ENCODE measurements at regions not wholly inside any gene's neighbourhood (a gene's known extent, or its start where the extent isn't known, plus 50 kb on each side); places are given as distances from the start of the nearest gene placed in this dataset.
"Not testable (repeated sequence)": the region's sequence is repeated elsewhere in the genome, so short reads cannot be mapped to it uniquely, and the experiment has no call there.

DNA sequence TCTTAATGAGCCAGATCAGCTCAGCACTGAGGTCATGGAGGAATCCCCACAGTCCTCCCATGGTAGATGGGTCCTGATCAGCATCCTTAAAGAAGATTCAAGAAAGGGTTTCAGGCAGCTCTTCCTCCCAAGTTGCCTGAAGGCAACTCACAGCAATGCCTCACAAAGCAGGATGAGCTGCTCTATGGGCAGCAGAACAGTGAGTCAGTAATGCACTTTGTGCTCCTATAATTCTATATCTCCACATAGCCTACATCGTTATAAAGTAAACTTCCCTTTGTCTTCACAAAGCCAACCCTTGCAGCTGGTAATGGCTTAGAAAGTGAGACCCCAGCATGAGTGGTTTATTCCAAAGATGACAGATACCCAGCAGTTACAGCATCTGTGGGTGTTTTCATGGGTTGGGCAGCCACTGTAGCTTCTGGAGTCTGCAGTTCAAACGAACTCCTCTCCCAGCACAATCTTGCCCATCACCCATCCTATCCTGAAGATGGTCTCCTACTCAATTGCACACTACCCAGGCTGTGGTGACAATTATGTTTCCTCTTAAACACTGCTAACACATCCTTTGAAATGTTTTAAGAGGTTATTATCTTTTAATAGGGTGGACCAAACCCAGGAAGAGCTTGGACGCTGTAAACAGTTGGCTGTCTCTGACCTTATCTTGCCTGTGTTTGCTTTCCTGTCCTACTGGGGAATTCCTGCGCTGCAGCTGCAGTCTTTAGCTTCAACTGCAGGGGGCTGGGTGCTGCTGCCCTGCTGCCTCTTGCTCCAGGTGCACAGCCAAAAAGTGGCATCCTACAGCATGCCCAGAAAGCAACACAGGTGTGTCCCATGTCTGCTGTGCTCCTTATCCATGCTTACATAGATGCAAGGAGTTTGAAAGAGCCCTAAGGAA is 286.9 kb downstream of the ANAPC1 start:
- DNase-seq, result not testable (repeated sequence)

DNA sequence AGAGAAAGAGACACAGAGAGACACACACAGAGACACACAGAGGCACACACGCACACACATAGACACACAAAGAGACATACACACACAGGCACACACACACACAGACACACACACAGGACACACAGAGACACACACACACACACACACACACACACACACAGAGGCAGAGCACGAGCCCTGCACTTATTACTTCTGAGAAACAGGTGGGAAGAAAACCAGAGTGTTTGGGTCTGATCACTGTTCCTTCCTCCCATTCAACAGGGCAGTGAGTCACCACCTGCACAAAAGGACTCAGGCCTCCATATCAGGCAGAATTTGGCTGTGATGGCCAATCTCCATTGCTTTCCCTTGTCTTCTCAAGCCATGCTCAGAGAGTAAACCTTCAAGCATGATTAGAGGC is 285.0 kb downstream of the ANAPC1 start:
- DNase-seq, result not testable (repeated sequence)

DNA sequence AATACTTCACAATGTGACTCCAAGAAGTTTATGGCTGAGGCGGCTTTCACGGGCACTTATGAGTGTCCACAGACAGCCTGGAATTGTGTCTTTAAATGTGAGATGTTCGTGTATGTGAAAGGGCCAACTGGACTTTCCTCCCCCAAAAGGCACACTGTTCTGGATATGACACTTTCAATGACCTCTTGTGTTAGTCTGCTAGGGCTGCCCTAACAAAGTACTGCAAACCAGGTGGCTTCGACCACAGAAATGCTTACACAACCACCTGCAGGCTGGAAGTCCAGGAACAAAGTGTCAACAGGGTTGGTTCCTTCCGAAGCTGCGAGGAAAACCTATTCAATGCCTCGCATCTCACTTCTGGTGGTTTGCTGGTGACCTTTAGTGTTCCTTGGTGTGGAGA is 281.7 kb downstream of the ANAPC1 start:
- not testable (repeated sequence) for DNase-seq

DNA sequence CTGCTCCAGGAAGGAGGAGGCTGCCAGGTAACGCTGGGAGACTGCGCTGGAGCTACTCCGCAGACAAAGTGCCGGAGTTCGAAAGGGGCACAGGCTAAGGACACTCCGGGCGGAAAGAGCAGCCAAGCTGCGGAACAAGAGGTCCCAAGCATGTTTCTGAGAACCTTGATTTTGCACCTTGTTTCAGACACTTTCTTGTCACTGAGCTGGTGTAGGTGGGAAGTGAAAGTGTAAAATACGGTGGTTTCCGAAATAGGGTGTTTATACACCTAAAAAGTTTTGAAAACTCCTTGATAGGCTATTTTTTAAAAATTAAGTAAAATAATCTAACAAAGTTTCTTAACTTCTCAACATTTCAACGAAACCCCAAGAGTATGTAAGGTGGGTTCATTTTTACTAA is 278.2 kb downstream of the ANAPC1 start:
- DNase-seq, result not testable (repeated sequence)

DNA sequence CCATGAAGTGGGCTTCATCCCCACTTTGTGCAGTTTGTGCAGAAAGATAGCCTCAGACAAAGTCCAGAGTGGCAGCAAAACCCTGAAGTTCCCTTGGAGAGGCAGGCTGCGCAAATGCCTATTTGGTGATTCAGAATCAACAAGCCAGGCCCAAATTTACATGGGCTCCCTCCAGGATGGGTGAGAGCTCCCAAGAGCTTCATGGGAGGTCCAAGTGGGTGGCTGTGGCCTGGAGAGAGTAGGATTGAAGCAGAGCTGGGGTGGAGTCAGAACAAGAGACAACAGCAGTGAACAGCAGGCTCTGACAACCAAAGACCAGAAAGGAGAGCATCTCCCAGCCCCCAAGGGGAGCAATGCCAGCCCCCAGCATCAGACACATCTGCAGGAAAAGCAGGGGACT is 277.4 kb downstream of the ANAPC1 start:
- DNase-seq, result not testable (repeated sequence)

DNA sequence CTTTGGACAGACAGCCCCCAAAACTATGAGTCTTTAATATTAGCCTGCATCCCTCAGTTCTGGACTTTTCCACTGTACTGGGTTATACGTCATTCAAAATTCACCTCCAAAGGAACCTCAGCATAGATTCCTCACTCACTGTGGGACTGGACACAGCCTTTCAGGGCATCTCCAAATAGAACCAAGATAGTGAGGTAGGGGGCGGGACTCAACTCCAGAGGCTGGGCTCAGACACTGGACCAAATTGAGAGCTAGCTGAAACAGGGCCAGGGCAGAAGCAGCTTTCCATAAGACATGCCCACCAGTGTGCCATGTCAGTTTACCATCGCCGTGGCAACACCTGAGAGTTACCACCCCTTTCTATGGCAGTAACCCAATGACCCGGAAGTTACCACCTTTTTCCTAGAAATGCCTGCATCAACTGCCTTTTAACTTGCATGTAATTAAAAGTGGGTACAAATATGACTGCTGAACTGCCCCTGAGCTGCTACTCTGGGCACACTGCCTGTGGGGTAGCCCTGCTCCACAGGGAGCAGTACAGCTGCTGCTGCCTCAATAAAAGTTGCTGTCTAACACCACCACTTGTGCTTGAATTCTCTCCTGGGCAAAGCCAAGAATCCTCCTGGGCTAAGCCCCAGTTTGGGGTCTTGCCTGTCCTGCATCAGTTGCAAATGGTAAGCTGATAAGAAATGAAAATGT is 274.7 kb downstream of the ANAPC1 start:
- not testable (repeated sequence) for DNase-seq

DNA sequence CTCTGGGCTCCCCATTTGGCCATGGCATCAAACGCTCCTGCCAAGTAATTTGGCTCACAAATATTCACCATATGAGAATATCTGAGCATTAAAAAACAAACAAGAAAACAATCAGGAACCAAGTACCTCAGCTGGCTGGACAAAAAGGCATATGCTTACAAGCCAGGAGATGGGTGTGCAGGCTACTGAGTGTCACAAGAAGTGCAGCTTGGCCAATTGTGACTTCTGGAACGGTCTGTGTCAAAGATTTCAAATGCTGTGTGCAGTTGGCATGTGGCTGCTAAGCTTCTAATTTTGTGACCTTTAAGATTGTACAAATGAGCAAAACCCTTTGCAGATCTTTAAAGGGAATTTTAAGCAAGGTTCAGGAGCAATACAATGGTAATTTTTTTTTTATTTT is 274.0 kb downstream of the ANAPC1 start:
- not testable (repeated sequence) for DNase-seq

DNA sequence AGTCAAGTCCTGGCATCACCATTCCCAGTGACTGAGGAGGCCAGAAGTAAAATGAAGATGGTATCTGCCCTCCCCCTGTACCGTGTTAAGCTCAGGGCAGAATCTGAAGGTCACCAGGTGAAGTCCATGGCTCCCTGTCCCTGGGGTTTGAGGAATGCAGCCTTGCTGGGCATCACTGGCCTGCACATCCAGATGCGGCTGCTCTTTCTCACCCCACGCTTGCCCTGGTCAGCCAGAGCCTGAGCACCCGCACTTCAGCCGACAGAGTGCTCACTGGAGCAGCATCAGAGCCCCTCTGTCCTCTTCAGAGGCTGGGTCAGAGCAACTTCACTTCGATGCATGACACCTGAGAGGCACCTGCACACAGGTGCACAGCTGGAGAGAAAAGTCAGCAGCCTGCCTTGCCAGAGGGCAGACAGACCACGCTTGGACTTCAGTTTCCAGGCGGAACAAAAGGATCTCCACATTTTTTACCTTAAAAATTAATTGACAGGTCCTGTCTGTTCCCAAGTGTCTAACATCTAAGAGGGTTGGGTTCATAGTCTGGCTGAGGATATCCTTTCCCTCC is 267.3 kb downstream of the ANAPC1 start:
- DNase-seq, result no peak

DNA sequence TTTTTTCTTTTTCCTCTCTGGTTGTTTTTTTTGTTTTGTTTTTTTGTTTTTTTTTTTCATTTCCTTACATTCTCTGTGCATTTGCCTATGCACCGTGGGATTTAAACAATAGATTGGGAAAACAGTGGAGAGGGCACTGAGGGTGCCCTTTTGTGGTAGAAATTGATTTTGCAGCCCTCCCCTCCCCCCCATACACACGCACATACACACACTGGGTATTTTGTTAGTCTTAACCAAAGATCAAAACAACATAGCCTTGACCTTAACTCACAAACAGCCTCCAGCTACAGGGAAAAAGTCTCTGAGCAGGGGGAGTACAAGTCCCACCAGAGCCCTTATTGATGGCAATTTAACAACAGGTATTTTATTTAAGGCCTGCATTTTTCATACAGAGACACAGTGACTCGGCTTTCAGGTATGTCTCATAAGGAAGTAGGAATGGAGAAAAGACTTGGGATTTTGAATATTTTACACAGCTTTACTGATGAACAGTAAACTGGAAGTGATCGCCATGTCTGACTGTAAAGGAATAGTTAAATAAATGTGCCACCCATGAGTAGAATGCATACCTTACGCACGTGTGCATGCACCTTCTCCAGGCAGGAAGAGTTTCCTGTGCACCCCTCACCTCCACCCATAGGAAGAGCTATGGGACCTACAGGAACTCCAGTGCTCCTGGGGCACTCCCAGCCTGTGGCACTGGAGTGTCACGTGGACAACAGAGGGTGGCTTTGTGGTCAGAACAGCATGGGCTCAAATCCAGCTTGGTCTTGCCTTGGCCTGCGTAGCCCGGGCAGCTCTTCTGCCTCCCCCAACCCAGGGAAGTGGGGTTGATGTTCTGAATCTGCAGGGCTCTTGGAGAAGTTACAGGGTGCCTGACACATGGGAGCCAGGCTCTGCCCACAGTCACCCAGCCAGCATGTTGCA is 266.4 kb downstream of the ANAPC1 start:
- DNase-seq, result no peak

DNA sequence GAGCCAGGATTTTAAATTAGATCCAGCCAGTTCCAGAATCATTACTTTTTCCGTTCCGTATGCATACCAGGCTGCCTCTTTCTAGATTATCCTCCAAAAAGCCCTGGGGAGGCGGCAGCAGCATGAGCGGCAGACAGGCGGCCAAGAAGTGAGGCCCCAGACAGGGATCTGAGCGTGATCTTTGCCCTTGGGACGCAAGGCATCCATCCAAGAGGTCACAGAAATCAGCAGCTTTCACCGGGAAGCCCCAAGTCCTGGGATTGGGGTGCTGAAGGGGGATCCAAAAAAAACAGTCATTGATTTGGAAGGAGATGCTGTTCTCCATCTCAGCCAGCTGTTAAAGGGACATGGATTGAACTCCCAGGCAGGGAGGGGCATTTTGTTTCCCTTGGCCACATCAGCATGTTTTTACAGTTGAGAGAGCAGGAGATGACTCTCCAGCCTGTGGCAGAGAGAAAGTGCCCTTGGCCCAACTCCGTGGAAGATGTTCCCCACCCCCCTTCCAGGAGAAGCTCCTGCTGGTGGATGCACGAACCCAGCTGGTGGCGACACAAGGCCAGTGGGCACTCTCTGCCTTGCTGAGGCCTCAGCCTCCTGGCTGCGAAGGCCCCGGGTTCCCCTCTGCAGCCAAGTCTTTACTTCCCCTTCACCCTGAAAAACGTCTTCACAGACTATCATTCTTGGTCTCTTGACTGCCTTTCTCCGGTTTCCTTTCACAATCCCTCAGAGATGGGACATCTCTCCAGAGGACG is 265.6 kb downstream of the ANAPC1 start:
- DNase-seq, result peak; percentile 46

DNA sequence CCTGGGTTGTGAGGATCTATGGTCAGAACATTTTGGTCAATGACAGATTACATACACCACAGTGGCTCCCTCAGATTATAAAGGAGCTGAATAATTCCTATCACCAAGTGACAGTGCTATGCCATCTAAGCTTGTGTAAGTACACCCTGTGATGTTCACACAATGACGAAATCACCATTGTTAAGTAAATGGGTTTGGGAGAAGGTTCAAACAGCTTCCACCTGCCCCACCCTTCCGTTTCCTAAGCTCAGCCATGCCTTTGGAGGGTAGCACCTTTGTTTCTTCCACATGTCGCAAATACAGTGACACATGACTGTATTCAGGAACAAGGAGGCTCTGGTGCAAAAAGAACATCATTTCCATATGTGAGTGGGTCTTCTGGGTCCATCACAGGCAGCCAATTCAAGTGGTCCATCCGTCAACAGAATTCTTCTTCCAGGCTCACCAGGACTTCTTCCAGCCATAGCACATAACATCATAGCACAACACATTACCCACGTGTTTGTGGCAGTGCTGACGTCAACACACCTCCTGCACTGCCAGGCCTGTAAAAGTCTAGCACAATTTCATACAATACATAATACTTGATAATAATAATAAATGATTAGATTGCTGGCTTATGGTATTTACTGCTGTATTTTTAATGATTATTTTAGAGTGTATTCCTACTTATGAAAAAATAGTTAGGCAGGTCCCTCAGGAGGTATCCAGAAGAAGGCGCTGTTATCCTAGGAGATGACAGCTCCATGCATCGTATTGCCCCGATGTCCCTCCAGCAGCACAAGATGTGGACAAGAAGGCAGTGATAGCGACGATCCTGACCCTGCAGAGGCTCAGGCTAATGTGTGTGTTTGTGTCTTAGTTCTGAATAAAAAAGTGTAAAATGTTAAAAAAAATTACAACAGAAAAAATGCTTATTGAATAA is 264.8 kb downstream of the ANAPC1 start:
- no peak for DNase-seq

DNA sequence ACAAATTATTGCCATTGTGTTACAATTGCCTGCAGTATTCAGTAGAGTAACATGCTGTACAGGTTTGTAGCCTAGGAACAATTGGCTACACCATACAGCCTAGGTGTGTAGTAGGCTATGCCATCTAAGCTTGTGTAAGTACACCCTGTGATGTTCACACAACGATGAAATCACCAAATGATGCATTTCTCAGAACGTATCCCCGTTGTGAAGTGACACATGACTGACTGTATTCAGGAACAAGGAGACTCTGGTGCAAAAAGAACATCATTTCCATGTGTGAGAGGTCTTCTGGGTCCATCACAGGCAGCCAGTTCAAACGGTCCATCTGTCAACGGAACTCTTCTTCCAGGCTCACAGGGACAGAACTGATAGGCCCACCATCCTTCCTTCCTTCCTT is 263.7 kb downstream of the ANAPC1 start:
- no peak for DNase-seq

DNA sequence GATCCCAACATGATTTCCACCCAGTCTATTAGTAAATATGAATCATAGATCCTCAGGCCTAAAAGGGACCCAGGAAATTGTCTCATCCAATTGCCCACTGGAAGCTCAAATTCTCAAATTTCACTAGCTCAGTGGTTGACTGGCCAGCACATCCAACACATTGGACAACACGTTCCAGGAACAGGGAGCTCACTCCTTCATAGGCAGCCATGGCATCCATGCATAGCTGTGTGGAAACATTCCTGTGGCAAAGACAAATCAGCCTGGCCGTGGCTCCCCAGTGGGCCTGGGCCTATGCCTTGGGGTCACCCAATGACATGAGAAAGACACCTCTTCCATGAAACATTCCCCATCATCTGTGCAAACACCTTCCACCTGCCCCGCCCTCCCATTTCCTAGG is 261.1 kb downstream of the ANAPC1 start:
- DNase-seq, result no peak

DNA sequence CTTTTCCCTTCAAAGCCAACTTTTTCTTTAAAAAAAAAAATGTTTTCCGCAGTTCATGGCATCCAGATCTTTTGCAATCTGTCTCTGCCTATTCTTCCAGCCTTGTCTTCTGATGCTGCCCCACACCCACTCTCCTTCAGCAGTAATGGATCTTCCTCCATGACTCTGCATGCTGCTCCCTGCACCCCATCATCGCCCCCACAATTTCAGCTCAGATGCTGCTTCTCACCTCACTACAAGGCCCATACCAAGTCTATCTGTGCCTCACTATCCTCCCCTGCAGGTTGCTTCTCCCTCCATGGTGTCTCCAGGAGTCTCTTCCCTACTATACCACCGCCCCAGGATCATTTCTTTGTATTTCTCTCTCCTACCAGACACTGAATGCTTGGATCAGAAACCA is 260.6 kb downstream of the ANAPC1 start:
- DNase-seq, result no peak

DNA sequence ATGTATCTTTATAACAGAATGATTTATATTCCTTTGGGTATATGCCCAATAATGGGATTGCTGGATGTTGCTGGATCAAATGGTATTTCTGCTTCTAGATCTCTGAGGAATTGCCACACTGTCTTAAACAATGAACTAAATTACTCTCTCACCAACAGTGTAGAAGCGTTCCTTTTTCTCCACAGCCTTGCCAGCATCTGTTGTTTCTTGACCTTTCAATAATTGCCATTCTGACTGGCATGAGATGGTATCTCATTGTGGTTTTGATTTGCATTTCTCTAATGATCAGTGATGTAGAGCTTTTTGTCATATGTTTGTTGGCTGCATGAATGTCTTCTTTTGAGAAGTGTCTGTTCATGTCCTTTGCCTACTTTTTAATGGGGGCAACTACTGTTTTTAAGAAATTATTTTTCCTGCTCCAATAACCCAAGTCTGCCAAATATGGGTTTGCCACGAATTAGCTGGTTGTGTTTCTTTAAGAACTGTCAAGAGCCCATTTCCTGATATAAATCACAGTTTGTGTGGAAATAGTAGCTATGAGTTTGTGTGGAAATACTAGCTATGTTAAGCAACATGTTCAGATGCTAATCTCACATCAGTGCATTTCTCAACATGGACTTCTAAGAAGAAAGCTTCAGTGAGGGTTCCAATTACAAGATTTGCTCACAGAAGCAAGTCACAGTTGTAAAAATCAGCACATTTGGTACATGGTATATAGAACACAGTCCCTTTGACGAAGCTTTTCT is 259.4 kb downstream of the ANAPC1 start:
- no peak for DNase-seq

DNA sequence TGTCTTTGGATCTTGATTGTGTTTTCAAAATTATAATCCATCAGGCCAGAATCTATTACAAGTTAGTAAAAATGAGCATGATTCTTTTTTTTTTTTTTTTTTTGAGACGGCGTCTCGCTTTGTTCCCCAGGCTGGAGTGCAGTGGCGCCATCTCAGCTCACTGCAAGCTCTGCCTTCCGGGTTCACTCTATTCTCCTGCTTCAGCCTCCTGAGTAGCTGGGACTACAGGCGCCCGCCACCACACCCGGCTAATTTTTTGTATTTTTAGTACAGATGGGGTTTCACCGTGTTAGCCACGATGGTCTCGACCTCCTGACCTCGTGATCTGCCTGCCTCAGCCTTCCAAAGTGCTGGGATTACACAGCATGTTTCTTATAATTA is 258.8 kb downstream of the ANAPC1 start:
- not testable (repeated sequence) for DNase-seq

DNA sequence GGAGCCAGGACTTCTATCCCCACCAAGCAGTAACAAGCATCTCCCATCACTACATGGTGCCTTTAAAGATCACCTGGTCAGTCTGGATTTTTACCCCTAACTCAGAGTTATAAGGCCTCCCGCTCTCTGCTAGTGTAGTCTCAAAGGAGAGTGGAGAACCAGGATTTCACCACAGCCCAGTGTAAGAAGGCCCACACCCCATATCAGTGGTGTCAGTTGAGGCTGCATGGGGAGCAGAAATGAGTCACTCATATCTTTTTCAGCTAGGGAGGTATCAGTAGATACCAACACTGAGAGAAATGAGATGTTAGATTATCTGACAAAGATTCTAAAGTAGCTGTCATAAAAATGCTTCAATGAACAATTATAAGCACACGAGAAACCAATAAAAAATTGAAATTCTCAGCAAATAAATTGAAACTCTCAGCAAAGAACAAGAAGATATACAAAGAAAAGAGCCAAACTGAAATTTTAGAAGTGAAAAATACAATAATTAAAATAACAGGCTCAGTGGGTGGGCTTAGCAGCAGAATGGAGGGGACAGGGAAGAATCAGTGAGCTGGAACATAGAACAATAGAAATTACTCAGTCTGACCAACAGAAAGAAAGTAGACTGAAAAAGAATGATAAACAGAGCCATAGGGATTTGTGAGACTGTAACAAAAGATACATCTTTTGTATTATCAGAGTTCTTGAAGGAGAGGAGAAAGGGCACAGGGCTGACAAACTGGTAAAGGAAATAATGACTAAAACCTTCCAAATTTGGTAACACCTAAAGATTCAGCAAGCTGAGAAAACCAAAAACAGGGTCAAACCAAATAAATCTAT is 257.7 kb downstream of the ANAPC1 start:
- DNase-seq, result peak; percentile 9

DNA sequence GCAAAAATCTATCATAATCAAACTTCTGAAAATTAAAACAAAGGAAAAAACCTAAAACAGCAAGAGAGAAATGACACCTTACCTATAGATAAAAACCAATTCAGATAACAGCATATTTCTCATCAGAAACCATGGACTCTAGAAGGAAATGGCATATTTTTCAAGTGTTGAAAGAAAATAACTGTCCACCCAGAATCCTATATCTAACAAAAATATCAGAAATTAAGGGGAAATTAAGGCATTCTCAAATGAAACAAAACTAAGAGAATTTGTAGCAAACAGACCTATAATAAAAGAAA is 257.2 kb downstream of the ANAPC1 start:
- no peak for DNase-seq

DNA sequence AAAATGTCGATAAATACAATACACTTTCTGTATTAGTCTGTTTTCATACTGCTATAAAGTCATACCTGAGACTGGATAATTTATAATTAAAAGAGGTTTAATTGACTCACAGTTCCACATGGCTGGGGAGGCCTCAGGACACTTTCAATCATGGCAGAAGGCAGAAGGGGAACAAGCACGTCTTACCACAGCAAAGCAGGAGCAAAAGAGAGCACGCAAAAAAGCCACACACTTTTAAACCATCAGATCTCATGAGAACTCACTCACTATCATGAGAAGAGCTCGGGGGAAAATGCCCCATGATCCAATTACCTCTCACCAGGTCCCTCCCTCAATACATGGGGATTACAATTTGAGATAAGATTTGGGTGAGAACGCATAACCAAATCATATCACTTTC is 256.7 kb downstream of the ANAPC1 start:
- DNase-seq, result no peak
